Small intestine (tissue), 7 donors: ENCODE measurements at regions not wholly inside any gene's neighbourhood (a gene's known extent, or its start where the extent isn't known, plus 50 kb on each side); places are given as distances from the start of the nearest gene placed in this dataset.

Experiments
- DNase-seq, 2 donors: peaks; one replicate each; pipeline versions ENCODE4 v3.0.0 to v3.0.0-alpha.2; 2013
- FAIRE-seq: peaks from 2 replicates; lab custom pipeline; 2012; peaks lifted over from hg19 to GRCh38; lab: Jason Lieb, UNC
- H3K27ac ChIP-seq, 3 donors: one replicate each; pipeline ENCODE4 v1.5.1; 2013; ENCODE audit warnings: low read length in 2 of 3, mild to moderate bottlenecking in 2 of 3, control low read depth in 1 of 3, inconsistent platforms in 1 of 3, low read depth in 1 of 3, moderate library complexity in 1 of 3
- H3K27me3 ChIP-seq, 3 donors: one replicate each; pipeline ENCODE4 v1.6.1; 2013; ENCODE audit warnings: low read length in 3 of 3, inconsistent platforms in 1 of 3; ENCODE audit not compliant: control insufficient read depth in 3 of 3, insufficient read depth in 3 of 3
- H3K36me3 ChIP-seq, 3 donors: one replicate each; pipeline ENCODE4 v1.6.1; 2013; ENCODE audit warnings: low read length in 3 of 3, inconsistent platforms in 1 of 3, low read depth in 1 of 3, mild to moderate bottlenecking in 1 of 3, moderate library complexity in 1 of 3; ENCODE audit not compliant: control insufficient read depth in 3 of 3, insufficient read depth in 2 of 3
- H3K4me1 ChIP-seq, 3 donors: one replicate each; pipeline ENCODE4 v1.6.1; 2013; ENCODE audit warnings: low read length in 2 of 3, inconsistent platforms in 1 of 3, low read depth in 1 of 3, mild to moderate bottlenecking in 1 of 3, moderate library complexity in 1 of 3; ENCODE audit not compliant: control insufficient read depth in 3 of 3, insufficient read depth in 2 of 3
- H3K4me3 ChIP-seq, 3 donors: one replicate each; pipeline ENCODE4 v1.5.1; 2013; ENCODE audit warnings: low read length in 3 of 3, control low read depth in 1 of 3, inconsistent platforms in 1 of 3, low read depth in 1 of 3, mild to moderate bottlenecking in 1 of 3, moderate library complexity in 1 of 3
- H3K9me3 ChIP-seq, 2 donors: one replicate each; pipeline ENCODE4 v1.6.1; 2013; ENCODE audit warnings: low read depth in 1 of 2, low read length in 1 of 2; ENCODE audit not compliant: control insufficient read depth in 2 of 2, insufficient read depth in 1 of 2
- WGBS, 3 donors: extraction: QIAGEN DNeasy Blood & Tissue Kit; methylation state at CpG; one replicate each; pipeline ENCODE4 v1.1.7; 2013; 5-methylcytosine and 5-hydroxymethylcytosine counted together
- donor health status: healthy with polysubstance abuse.
- donor health status: control.
- donor health status: control.
- donor health status: Bipolar disorder and iron deficiency.
- donor health status: healthy.

DNA sequence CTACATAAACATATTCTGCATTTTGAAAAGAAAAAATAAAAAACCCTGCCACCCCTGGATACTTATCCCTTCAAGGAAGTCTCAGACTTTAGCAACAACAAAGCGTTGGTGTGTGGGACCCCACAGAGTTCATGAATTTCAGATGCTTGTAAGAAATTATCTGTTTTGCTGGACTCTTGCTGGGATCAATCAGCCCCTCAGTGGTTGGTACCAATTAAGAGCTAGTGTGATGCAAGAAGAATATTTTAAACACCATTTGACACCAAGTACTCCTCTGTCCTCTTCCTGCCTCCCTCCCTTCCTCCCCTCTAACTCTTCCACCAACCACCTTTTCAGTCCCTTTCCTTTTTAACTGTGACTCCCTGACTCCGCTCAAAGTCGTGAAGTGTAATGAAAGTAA lies 51.5 kb downstream of the SST start:
- Histone ChIP-seq H3K36me3 (no peaks in the 10 kb centered on the region), H3K27ac (no peak overlapping the region), H3K4me1 (no peaks in the 10 kb centered on the region), H3K9me3 (no peaks in the 10 kb centered on the region), H3K4me3 (no peak overlapping the region), H3K27me3 (no peaks in the 10 kb centered on the region)
- no peak for DNase-seq
- FAIRE-seq = no peak
- 54 to 80% (median 62%) methylated on average over 3 of the region's 3 CpGs for WGBS, 3 donors

DNA sequence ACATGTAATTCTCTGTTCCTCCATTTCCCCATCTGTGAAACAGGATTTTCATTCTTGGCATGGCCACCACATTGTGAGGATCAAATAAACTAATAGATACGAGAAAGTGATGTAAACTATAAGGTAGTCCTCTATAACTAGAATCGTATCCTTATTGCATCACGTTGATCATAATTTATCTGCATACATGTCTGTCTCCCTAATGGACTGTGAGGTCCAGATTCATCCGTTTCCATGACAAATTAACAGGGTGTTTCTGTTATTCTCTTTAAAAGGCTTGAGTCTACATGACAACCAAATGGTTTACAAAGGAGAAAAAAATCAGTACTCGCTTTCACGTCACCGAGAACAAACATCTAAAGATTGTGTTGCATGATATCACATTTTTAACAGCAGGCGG lies 53.0 kb downstream of the SST start:
- Histone ChIP-seq H3K4me3 (no peak overlapping the region), H3K27me3 (no peaks in the 10 kb centered on the region), H3K9me3 (no peaks in the 10 kb centered on the region), H3K36me3 (no peaks in the 10 kb centered on the region), H3K4me1 (no peaks in the 10 kb centered on the region), H3K27ac (no peak overlapping the region)
- FAIRE-seq (no peak), DNase-seq (no peak)
- 86 to 88% (median 87%) methylated on average over 8 of the region's 8 CpGs for WGBS, 3 donors

DNA sequence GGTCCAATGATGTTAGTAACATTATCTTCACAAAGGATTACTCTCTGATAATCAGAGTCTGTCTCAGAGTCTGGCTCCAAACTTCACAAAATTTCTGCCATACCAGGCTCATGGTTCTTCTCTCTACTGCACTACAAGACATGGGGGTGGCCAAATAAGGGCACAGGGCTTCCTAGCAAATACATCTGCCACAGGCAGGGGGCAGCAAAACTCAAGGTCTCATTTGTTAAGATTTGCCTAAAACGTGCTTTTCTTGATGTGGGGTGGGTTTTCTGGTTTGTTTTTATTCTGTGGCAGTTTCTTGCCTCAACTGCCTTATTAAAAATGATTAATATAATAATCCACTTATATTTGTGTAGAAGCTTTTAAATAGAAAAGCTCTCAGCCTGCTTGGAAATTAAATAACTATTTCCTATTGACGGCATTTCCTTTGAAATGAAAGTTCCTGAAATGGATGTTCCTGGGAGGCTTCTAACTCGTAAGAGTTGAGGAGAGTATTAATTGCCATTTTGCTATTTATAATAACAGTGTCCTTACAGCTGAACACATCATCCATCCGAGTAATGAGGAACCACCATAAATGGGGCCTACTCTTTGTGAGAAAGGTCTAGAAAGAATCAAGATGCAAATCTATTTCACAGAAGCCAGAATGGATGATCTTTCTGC lies 53.8 kb downstream of the SST start:
- Histone ChIP-seq H3K27me3 (no peaks in the 10 kb centered on the region), H3K9me3 (no peaks in the 10 kb centered on the region), H3K36me3 (no peaks in the 10 kb centered on the region), H3K4me3 (no peak overlapping the region), H3K27ac (no peak overlapping the region), H3K4me1 (no peaks in the 10 kb centered on the region)
- DNase-seq (peak; percentile 23 to 33), FAIRE-seq (no peak)
- WGBS, 3 donors = 55 to 63% (median 60%) methylated on average over 4 of the region's 4 CpGs

DNA sequence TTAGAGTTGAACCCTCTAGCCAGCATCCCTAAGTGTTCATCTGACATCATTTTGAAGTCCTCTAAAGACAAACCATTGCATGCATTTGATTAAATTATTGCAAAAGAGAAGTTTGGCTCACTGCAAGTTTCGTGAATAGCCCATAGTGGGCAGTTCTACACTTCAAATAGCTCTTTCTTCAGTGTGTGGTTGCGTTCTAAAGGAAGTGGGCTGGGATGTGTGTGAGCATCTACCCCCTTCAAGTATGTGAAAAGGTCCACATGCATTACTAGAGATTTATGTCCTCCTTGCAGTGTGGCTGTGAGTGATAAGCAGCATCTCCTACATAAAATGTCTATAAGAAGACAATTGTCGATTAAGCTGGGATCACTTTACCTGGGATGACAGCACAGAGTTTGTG lies 54.6 kb downstream of the SST start:
- H3K36me3 ChIP-seq = no peaks in the 10 kb centered on the region
- no peaks in the 10 kb centered on the region for H3K27me3 ChIP-seq
- H3K4me3 ChIP-seq = no peak overlapping the region
- DNase-seq (no peak), FAIRE-seq (no peak)
- H3K4me1 ChIP-seq = no peaks in the 10 kb centered on the region
- H3K9me3 ChIP-seq = no peaks in the 10 kb centered on the region
- H3K27ac ChIP-seq = no peak overlapping the region
- 69 to 81% (median 70%) methylated on average over 3 of the region's 3 CpGs for WGBS, 3 donors

DNA sequence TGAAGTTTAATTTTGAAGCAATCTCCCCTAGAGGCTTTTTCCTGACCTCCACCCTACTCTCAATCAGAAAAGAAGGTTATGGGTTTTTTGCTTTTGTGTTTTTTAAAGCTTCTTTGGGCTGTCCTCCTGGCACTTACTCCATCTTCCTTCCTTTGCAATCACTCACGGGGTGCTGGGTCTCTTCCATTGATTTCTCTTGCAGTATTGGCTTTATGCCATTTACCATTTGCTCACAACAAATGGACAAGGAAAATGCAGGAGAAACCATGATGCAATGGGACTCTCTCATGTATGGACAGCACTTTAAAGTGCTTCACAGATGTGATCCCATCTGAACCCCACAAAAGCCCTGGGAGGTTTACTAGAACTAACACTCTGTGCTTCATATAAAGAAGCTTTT lies 57.5 kb downstream of the SST start:
- WGBS, 3 donors = 30 to 36% (median 32%) methylated on average over 1 of the region's 1 CpG
- Histone ChIP-seq H3K4me1 (no peaks in the 10 kb centered on the region), H3K4me3 (no peak overlapping the region), H3K9me3 (no peaks in the 10 kb centered on the region), H3K27me3 (peaks cover 0 to 2% (median 0%) of the 10 kb centered on the region in 3 donors), H3K27ac (no peak overlapping the region), H3K36me3 (no peaks in the 10 kb centered on the region)
- no peak for DNase-seq
- no peak for FAIRE-seq

DNA sequence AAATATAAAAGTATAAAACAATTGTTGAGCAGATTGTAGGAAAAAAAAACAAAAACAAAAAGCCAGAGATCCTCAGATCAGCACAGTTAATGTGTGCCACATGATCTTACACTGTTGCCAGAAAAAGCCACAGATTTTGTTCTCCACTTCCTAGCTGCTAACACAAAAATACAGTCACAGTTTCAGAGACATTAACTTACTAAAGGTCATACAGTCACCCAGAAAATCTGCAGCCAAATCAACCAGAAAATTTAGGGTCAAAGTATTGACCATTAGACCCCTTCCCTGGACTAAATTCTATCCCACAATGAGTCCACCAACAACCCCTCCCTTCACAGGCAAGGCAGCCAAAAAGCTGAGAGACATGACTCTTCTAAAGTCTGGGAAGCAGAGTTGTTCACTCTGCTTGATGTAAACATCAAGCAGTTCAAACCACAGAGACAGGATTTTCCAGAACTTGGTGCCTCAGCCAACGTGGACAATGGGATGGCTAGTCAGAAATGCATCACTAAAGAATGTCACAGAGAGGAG lies 59.1 kb downstream of the SST start:
- FAIRE-seq = no peak
- DNase-seq = no peak

DNA sequence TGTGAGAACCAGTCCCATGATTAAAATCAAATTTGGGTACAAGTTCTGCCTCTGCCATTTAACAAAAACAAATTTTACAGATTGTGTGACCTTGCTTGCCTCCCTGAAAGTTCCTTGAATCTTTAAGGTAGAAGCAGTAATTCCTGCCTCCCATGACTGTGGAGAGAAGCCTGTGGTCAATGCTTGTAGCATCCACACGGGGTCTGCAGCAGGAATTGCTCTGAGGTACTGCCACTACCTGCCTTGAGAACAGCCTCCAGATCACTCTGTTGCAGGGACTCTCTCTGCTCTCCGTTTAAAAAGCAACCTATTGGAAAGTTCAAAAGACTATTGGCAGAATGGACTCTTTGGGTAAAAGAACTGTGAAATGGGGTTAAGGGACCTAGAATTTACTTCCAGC lies 75.9 kb downstream of the SST start:
- WGBS, 3 donors = 20 to 33% (median 29%) methylated on average over 2 of the region's 2 CpGs
- peaks cover 0 to 16% (median 4%) of the 10 kb centered on the region in 3 donors for H3K27me3 ChIP-seq
- no peaks in the 10 kb centered on the region for H3K36me3 ChIP-seq
- no peak overlapping the region for H3K27ac ChIP-seq
- no peak overlapping the region for H3K4me3 ChIP-seq
- FAIRE-seq (no peak), DNase-seq (no peak)
- no peaks in the 10 kb centered on the region for H3K9me3 ChIP-seq
- H3K4me1 ChIP-seq = no peaks in the 10 kb centered on the region

More for the DNA sequence above, 59.1 kb downstream of the SST start:
- Histone ChIP-seq H3K27ac (no peak overlapping the region), H3K27me3 (peaks cover 0 to 2% (median 0%) of the 10 kb centered on the region in 3 donors), H3K36me3 (no peaks in the 10 kb centered on the region), H3K4me3 (no peak overlapping the region), H3K9me3 (no peaks in the 10 kb centered on the region), H3K4me1 (no peaks in the 10 kb centered on the region)
- 6 to 20% (median 13%) methylated on average over 1 of the region's 1 CpG for WGBS, 3 donors

DNA sequence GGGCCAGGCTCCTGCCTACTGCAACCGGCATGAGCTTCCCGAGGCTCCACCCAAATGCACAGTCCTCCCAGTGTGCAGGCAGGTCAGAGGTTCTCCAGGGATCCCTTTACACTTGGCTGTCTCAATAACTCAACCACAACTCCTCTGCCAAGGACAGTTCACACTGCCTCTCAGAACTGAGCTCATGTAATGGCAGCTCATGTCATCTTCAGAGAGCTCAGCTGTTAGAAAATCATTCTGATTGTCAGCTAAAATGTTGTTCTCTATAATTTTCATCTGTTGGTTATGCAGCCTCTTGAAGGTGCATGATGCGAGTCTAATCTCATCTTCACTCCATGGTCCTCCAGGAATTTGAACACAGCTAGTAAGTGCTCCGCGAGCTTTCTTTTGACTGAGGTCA lies 76.7 kb downstream of the SST start:
- FAIRE-seq = no peak
- no peak overlapping the region for H3K27ac ChIP-seq
- H3K9me3 ChIP-seq = no peaks in the 10 kb centered on the region
- peaks cover 0 to 16% (median 4%) of the 10 kb centered on the region in 3 donors for H3K27me3 ChIP-seq
- H3K36me3 ChIP-seq = no peaks in the 10 kb centered on the region
- no peak overlapping the region for H3K4me3 ChIP-seq
- no peaks in the 10 kb centered on the region for H3K4me1 ChIP-seq
- DNase-seq = no peak
- 56 to 70% (median 67%) methylated on average over 5 of the region's 5 CpGs for WGBS, 3 donors
